Trophoblast cell (in vitro differentiated cells and primary cell): ENCODE measurements at regions not wholly inside any gene's neighbourhood (a gene's known extent, or its start where the extent isn't known, plus 50 kb on each side); places are given as distances from the start of the nearest gene placed in this dataset.

Experiments used
- DNase-seq, 2 donors: peaks; one replicate each; pipeline ENCODE4 v3.0.0-alpha.2; 2016
- H2AFZ ChIP-seq: 2 replicates; pipeline ENCODE4 v1.6.1; 2013; ENCODE audit warnings: low read length, moderate library complexity, mild to moderate bottlenecking; ENCODE audit not compliant: insufficient read depth, poor library complexity
- H2AK5ac ChIP-seq: 2 replicates; pipeline ENCODE4 v1.6.1; 2013; ENCODE audit warnings: mild to moderate bottlenecking, low read length
- H2BK120ac ChIP-seq: 2 replicates; pipeline ENCODE4 v1.6.1; 2013; ENCODE audit warnings: low read length, mild to moderate bottlenecking, moderate library complexity; ENCODE audit not compliant: insufficient read depth, poor library complexity
- H2BK12ac ChIP-seq: 2 replicates; pipeline ENCODE4 v1.6.1; 2013; ENCODE audit warnings: mild to moderate bottlenecking, low read length, moderate library complexity
- H2BK5ac ChIP-seq: 2 replicates; pipeline ENCODE4 v1.6.1; 2013; ENCODE audit warnings: low read length, low read depth, moderate library complexity, mild to moderate bottlenecking; ENCODE audit not compliant: poor library complexity
- H3K14ac ChIP-seq: 2 replicates; pipeline ENCODE4 v1.6.1; 2013; ENCODE audit warnings: mild to moderate bottlenecking, low read length
- H3K18ac ChIP-seq: 2 replicates; pipeline ENCODE4 v1.6.1; 2013; ENCODE audit warnings: mild to moderate bottlenecking, low read length
- H3K23ac ChIP-seq: 2 replicates; pipeline ENCODE4 v1.6.1; 2013; ENCODE audit warnings: low read length
- H3K27ac ChIP-seq: 2 replicates; pipeline ENCODE4 v1.5.1; 2013; ENCODE audit warnings: low read depth, mild to moderate bottlenecking, inconsistent platforms, low read length, moderate library complexity
- H3K27me3 ChIP-seq: 2 replicates; pipeline ENCODE4 v1.6.1; 2013; ENCODE audit warnings: inconsistent platforms, mild to moderate bottlenecking, low read length, moderate library complexity; ENCODE audit not compliant: insufficient read depth
- H3K36me3 ChIP-seq, 2 experiments: 1 replicate in 1 of 2; 2 replicates in 1 of 2; pipeline ENCODE4 v1.6.1; 2013; ENCODE audit warnings: low read length in 2 of 2, mild to moderate bottlenecking in 2 of 2, moderate library complexity in 1 of 2; ENCODE audit not compliant: insufficient read depth in 2 of 2, control insufficient read depth in 1 of 2
- H3K4ac ChIP-seq: 2 replicates; pipeline ENCODE4 v1.6.1; 2013; ENCODE audit warnings: low read depth, mild to moderate bottlenecking, low read length, moderate library complexity
- H3K4me1 ChIP-seq, 2 experiments: 1 replicate in 1 of 2; 2 replicates in 1 of 2; pipeline ENCODE4 v1.6.1; 2013; ENCODE audit warnings: low read length in 2 of 2, mild to moderate bottlenecking in 2 of 2, moderate library complexity in 1 of 2; ENCODE audit not compliant: insufficient read depth in 2 of 2, control insufficient read depth in 1 of 2
- H3K4me2 ChIP-seq: 2 replicates; pipeline ENCODE4 v1.6.1; 2013; ENCODE audit warnings: inconsistent platforms, mild to moderate bottlenecking, low read length, moderate library complexity
- H3K4me3 ChIP-seq: 2 replicates; pipeline ENCODE4 v1.5.1; 2013; ENCODE audit warnings: mild to moderate bottlenecking, low read depth, low read length, inconsistent platforms
- H3K79me1 ChIP-seq: one replicate; pipeline ENCODE4 v1.6.1; 2013; ENCODE audit warnings: low read length
- H3K79me2 ChIP-seq: 2 replicates; pipeline ENCODE4 v1.6.1; 2013; ENCODE audit warnings: low read length, mild to moderate bottlenecking; ENCODE audit not compliant: control insufficient read depth, insufficient read depth, poor library complexity
- H3K9ac ChIP-seq: 2 replicates; pipeline ENCODE4 v1.6.1; 2013; ENCODE audit warnings: mild to moderate bottlenecking, low read length
- H3K9me3 ChIP-seq: 2 replicates; pipeline ENCODE4 v1.6.1; 2013; ENCODE audit warnings: low read depth, mild to moderate bottlenecking, control low read depth, inconsistent platforms, low read length; ENCODE audit not compliant: insufficient read depth
- H4K12ac ChIP-seq: 2 replicates; pipeline ENCODE4 v1.6.1; 2013; ENCODE audit warnings: low read depth, mild to moderate bottlenecking, low read length, moderate library complexity
- H4K8ac ChIP-seq: 2 replicates; pipeline ENCODE4 v1.6.1; 2013; ENCODE audit warnings: low read depth, mild to moderate bottlenecking, low read length, moderate library complexity
- H4K91ac ChIP-seq: one replicate; pipeline ENCODE4 v1.6.1; 2013; ENCODE audit warnings: low read depth, mild to moderate bottlenecking, low read length, moderate library complexity
- WGBS: extraction: QIAGEN DNeasy Blood & Tissue Kit; methylation state at CpG from one replicate; pipeline ENCODE4 v1.1.7; 2013; ENCODE audit warnings: missing lambda C conversion rate; ENCODE audit not compliant: insufficient read length, insufficient coverage; ENCODE audit errors: extremely low coverage; 5-methylcytosine and 5-hydroxymethylcytosine counted together

DNA sequence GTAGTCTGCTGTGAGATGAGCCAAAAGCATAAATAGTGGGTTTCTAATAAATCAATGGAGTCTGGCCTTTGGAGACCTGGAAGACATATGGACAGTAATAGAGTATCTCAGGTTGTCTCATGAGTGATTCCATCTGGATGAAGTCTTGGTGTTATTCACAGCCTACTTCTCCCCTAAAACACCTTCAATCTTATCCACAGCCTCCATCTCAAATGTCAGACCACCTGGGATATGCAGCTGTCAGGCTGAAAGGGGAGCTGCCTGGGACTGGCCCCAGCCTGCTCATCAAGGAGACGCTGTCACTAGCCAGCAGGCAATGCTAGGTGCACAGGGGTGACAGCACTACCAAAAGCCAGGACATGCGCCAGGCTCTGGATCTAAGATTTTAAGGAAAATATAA is 684.0 kb upstream of the ZEB2 start:
- WGBS = no CpG with 5 or more reads among the region's 2 CpGs
- Histone ChIP-seq H3K23ac (peak overlapping the region; percentile 89), H3K27ac (no peak overlapping the region), H3K4ac (no peak overlapping the region), H2BK120ac (no peak overlapping the region), H3K14ac (no peak overlapping the region), H2BK5ac (no peak overlapping the region), H3K9ac (peak overlapping the region; percentile 65), H2AFZ (no peak overlapping the region), H3K18ac (no peak overlapping the region), H3K4me1 (no peaks in the 10 kb centered on the region), H4K8ac (no peak overlapping the region), H2AK5ac (no peak overlapping the region), H3K4me3 (no peak overlapping the region), H2BK12ac (no peak overlapping the region), H3K27me3 (no peaks in the 10 kb centered on the region), H3K9me3 (peaks cover 2% of the 10 kb centered on the region), H3K36me3 (no peaks in the 10 kb centered on the region), H3K4me2 (no peak overlapping the region), H3K79me1 (no peaks in the 10 kb centered on the region), H3K79me2 (no peaks in the 10 kb centered on the region), H4K12ac (no peak overlapping the region), H4K91ac (no peak overlapping the region)
- DNase-seq = no peak

DNA sequence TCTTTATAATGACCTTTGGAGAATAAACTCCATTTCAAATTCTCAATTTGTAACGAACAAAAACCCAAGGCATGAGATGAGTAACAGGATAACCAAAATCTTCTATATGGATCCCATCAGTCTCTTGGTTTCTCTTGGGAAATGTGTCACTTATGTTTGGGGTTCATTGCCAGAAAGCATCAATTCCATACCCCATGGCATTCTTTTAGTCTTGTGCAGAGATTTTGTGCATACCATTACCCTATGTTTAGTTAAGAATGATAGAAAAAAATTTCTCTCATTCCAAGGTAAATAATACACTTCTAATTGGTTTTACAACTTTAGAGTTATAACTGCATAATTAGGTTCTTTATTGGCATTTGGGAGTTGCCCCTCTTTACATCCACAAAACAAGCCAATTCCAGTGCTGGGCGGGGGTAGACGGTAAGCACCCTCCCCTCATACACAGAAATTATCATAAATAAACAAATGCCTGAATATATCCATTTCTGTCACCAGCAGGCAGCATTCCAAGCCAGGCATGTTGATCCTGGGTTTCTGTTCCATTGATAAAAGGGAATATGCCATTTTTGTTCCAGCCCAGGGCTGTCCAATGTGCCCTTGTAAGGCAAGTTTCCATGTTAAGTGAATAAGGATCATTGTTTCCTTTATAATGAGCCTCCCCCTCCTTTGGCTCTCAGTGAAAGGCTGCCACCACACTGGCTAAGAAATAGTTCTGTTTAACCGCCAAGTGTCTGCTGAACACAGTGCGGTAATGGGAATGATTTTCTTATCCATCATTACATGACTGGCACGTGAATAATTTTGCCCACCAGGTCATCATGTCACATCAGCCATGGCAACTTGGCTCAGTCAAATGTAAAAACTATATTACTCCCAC is 680.1 kb upstream of the ZEB2 start:
- no peak overlapping the region for H2BK12ac ChIP-seq
- H4K91ac ChIP-seq = no peak overlapping the region
- no peak overlapping the region for H3K9ac ChIP-seq
- no peak overlapping the region for H3K14ac ChIP-seq
- WGBS = no CpG with 5 or more reads among the region's 6 CpGs
- H3K27me3 ChIP-seq = no peaks in the 10 kb centered on the region
- no peaks in the 10 kb centered on the region for H3K36me3 ChIP-seq
- peaks cover 2% of the 10 kb centered on the region for H3K9me3 ChIP-seq
- no peak overlapping the region for H3K18ac ChIP-seq
- H3K4me2 ChIP-seq = no peak overlapping the region
- no peak overlapping the region for H3K4me3 ChIP-seq
- H2BK5ac ChIP-seq = no peak overlapping the region
- H3K23ac ChIP-seq = no peak overlapping the region
- no peak overlapping the region for H3K4ac ChIP-seq
- no peak overlapping the region for H3K27ac ChIP-seq
- no peak overlapping the region for H2AFZ ChIP-seq
- no peak overlapping the region for H4K12ac ChIP-seq
- no peak for DNase-seq
- H4K8ac ChIP-seq = no peak overlapping the region
- no peak overlapping the region for H2BK120ac ChIP-seq
- no peaks in the 10 kb centered on the region for H3K4me1 ChIP-seq
- H3K79me2 ChIP-seq = no peaks in the 10 kb centered on the region
- no peak overlapping the region for H2AK5ac ChIP-seq
- no peaks in the 10 kb centered on the region for H3K79me1 ChIP-seq

DNA sequence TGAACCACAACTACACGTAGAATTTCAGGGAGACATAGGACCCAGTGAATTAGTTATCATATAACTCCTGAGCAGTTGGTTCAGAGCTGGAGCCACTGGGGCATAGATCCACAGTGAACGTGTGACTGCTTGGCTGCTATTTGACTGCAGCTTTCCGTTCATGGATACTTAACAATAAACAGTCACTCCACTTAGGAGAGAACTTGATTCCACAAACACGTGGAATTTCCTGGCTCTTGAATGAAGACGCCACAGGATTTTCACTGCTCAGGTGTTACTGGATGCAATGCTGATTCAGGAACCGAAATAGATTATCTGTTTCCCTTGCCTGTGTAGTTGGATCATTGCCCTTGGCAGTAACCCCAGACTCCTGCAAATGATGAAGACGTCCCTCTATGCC is 679.1 kb upstream of the ZEB2 start:
- H4K12ac ChIP-seq = no peak overlapping the region
- H4K91ac ChIP-seq = no peak overlapping the region
- no peak overlapping the region for H3K14ac ChIP-seq
- H3K9me3 ChIP-seq = peaks cover 2% of the 10 kb centered on the region
- no peak overlapping the region for H3K18ac ChIP-seq
- H3K23ac ChIP-seq = no peak overlapping the region
- H3K4me2 ChIP-seq = no peak overlapping the region
- H3K27ac ChIP-seq = no peak overlapping the region
- H3K4me1 ChIP-seq = no peaks in the 10 kb centered on the region
- no peak overlapping the region for H2BK12ac ChIP-seq
- no peaks in the 10 kb centered on the region for H3K27me3 ChIP-seq
- H4K8ac ChIP-seq = no peak overlapping the region
- H3K4ac ChIP-seq = no peak overlapping the region
- no peaks in the 10 kb centered on the region for H3K79me1 ChIP-seq
- no peak overlapping the region for H3K9ac ChIP-seq
- no peak overlapping the region for H2BK120ac ChIP-seq
- H2AFZ ChIP-seq = no peak overlapping the region
- H2BK5ac ChIP-seq = no peak overlapping the region
- no CpG with 5 or more reads among the region's 7 CpGs for WGBS
- no peak for DNase-seq
- no peak overlapping the region for H3K4me3 ChIP-seq
- no peaks in the 10 kb centered on the region for H3K79me2 ChIP-seq
- no peak overlapping the region for H2AK5ac ChIP-seq
- H3K36me3 ChIP-seq = no peaks in the 10 kb centered on the region

DNA sequence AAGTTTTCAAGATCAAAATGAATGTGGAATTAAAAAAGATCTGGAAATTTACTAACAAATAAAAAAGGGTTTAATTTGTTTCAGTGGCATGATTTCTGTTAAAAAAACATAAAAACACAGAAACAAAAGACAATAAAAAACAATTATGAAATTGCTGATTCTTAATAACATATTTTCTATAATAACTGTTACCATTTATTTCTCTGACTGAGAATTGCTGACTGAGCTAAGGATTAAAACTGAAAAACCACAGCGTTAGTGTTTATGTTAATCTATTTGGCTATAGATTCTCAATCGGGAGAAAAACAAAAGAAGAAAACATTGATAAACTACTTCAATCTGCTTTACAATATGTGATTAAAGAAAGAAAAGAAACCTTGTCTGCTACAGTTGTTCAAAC is 678.6 kb upstream of the ZEB2 start:
- Histone ChIP-seq H3K18ac (no peak overlapping the region), H3K4me3 (no peak overlapping the region)

More for the DNA sequence above, 678.6 kb upstream of the ZEB2 start:
- Histone ChIP-seq H3K4me2 (no peak overlapping the region), H2BK12ac (no peak overlapping the region), H3K27me3 (no peaks in the 10 kb centered on the region), H3K23ac (no peak overlapping the region), H3K4me1 (no peaks in the 10 kb centered on the region), H3K79me1 (no peaks in the 10 kb centered on the region), H2AK5ac (no peak overlapping the region), H3K4ac (no peak overlapping the region), H3K27ac (no peak overlapping the region), H4K91ac (no peak overlapping the region), H2AFZ (no peak overlapping the region), H2BK5ac (no peak overlapping the region), H3K9me3 (no peaks in the 10 kb centered on the region), H3K36me3 (no peaks in the 10 kb centered on the region), H4K12ac (no peak overlapping the region), H3K14ac (no peak overlapping the region), H4K8ac (no peak overlapping the region), H3K9ac (no peak overlapping the region), H2BK120ac (no peak overlapping the region), H3K79me2 (no peaks in the 10 kb centered on the region)
- no CpG with 5 or more reads among the region's 2 CpGs for WGBS
- DNase-seq = no peak
